HepG2 (cell line): ENCODE measurements at regions not wholly inside any gene's neighbourhood (a gene's known extent, or its start where the extent isn't known, plus 50 kb on each side); places are given as distances from the start of the nearest gene placed in this dataset.

Experiments
- ATAC-seq: fragments of 200-7000 bp; cut with Tn5 transposase; 3 replicates; pipeline ENCODE4 v1.9.1; 2020; ENCODE audit warnings: mild to moderate bottlenecking, moderate library complexity
- BruUV-seq: library from RNA; stranded (reverse); fragments of 400-500 nt; replicated peaks from 2 replicates; lab custom pipeline; 2021; lab: Mats Ljungman, UMichigan
- CTCF ChIA-PET: fragments of 300-600 bp; formaldehyde crosslinking; extraction: SDS; loops from one replicate; lab custom pipeline; 2021; ENCODE audit warnings: low total read pairs, inconsistent platforms, low intra/inter-chr PET ratio; lab: Yijun Ruan, JAX
- POLR2A ChIA-PET: fragments of 350-600 bp; sonication (Branson Sonifier 250); formaldehyde crosslinking; loops from one replicate; lab custom pipeline; 2020; ENCODE audit warnings: antibody characterized with exemption, inconsistent platforms; lab: Yijun Ruan, JAX
- DNase-seq: peaks from one replicate; pipeline ENCODE4 v3.0.0-alpha.2; 2015; ENCODE audit warnings: low spot score
- FAIRE-seq: peaks from 3 replicates; lab custom pipeline; 2011; peaks lifted over from hg19 to GRCh38; lab: Jason Lieb, UNC
- H2AFZ ChIP-seq: one replicate; pipeline ENCODE4 v1.6.1; 2011; ENCODE audit warnings: low read length, inconsistent platforms
- H3K27ac ChIP-seq: fragments of 300-600 bp; 3 replicates; pipeline ENCODE4 v1.8.0; 2011; ENCODE audit warnings: mixed run types, mild to moderate bottlenecking, mixed read lengths, low read length, inconsistent platforms; ENCODE audit not compliant: insufficient read depth; ENCODE audit errors: extremely low read length
- H3K27me3 ChIP-seq, 2 experiments: fragments of 200-600 bp in 1 of 2; 2 replicates in 1 of 2; 3 replicates in 1 of 2; pipeline versions ENCODE4 v1.6.0 to v1.8.0; 2011; ENCODE audit warnings: low read length in 2 of 2, mild to moderate bottlenecking in 2 of 2, moderate library complexity in 2 of 2, inconsistent platforms in 1 of 2; ENCODE audit not compliant: insufficient read depth in 2 of 2, control insufficient read depth in 1 of 2
- H3K36me3 ChIP-seq, 2 experiments: fragments of 200-600 bp in 1 of 2; replicated peaks in 1 of 2; 2 replicates in 1 of 2; 3 replicates in 1 of 2; pipeline versions ENCODE4 v1.5.1 to v1.8.0; 2011; ENCODE audit warnings: low read length in 2 of 2, inconsistent platforms in 1 of 2; ENCODE audit not compliant: insufficient read depth in 2 of 2, control insufficient read depth in 1 of 2
- H3K4me1 ChIP-seq: 2 replicates; pipeline ENCODE4 v1.5.1; 2012; ENCODE audit warnings: low read length, inconsistent platforms; ENCODE audit not compliant: insufficient read depth
- H3K4me2 ChIP-seq: 2 replicates; pipeline ENCODE4 v1.6.0; 2011; ENCODE audit warnings: low read depth, low read length, inconsistent platforms
- H3K4me3 ChIP-seq, 3 experiments: fragments of 200-600 bp in 1 of 3; sonication (generic), shearing (Covaris generic) in 1 of 3; replicated peaks in 1 of 3; 2 replicates each; pipeline ENCODE4 v1.5.1; 2011 to 2016; ENCODE audit warnings: low read length in 3 of 3, inconsistent platforms in 2 of 3, low read depth in 2 of 3, mild to moderate bottlenecking in 2 of 3, control low read depth in 1 of 3, mixed read lengths in 1 of 3; ENCODE audit not compliant: insufficient read depth in 1 of 3
- H3K79me2 ChIP-seq: one replicate; pipeline ENCODE4 v1.6.1; 2011; ENCODE audit warnings: low read length, inconsistent platforms; ENCODE audit not compliant: insufficient read depth
- H3K9ac ChIP-seq: 2 replicates; pipeline ENCODE4 v1.6.0; 2011; ENCODE audit warnings: mild to moderate bottlenecking, low read depth, low read length, inconsistent platforms; ENCODE audit not compliant: insufficient read depth
- H3K9me3 ChIP-seq: 2 replicates; pipeline ENCODE4 v1.5.1; 2012; ENCODE audit warnings: mild to moderate bottlenecking, low read length
- H4K20me1 ChIP-seq: 2 replicates; pipeline ENCODE4 v1.6.0; 2011; ENCODE audit warnings: inconsistent platforms, mild to moderate bottlenecking, low read length, moderate library complexity; ENCODE audit not compliant: insufficient read depth
- HMG20A ChIP-seq: IDR thresholded peaks from 2 replicates; pipeline ENCODE4 v1.6.1; 2016; ENCODE audit warnings: borderline replicate concordance
- SKI ChIP-seq: fragments of 450-650 bp; IDR thresholded peaks from one replicate; pipeline ENCODE4 v1.6.1; 2018; ENCODE audit warnings: mild to moderate bottlenecking; ENCODE audit not compliant: partially characterized antibody
- ZBTB21 ChIP-seq: sonication (generic); formaldehyde crosslinking; IDR thresholded peaks from 2 replicates; pipeline ENCODE4 v1.4.0; 2020; ENCODE audit warnings: missing genetic modification reagents
- ZBTB38 ChIP-seq: sonication (generic); formaldehyde crosslinking; IDR thresholded peaks from 2 replicates; pipeline ENCODE4 v1.5.1; 2020; ENCODE audit warnings: mild to moderate bottlenecking, missing genetic modification reagents
- ZFP90 ChIP-seq: sonication (generic); formaldehyde crosslinking; IDR thresholded peaks from 2 replicates; pipeline ENCODE4 v1.8.0; 2022; ENCODE audit warnings: missing genetic modification reagents, mild to moderate bottlenecking, inconsistent platforms, borderline replicate concordance
- ZNF34 ChIP-seq: sonication (generic); formaldehyde crosslinking; IDR thresholded peaks from 2 replicates; pipeline ENCODE4 v1.4.0; 2020; ENCODE audit warnings: mild to moderate bottlenecking, missing genetic modification reagents, borderline replicate concordance
- ZNF550 ChIP-seq: sonication (generic); formaldehyde crosslinking; IDR thresholded peaks from 2 replicates; pipeline ENCODE4 v1.4.0; 2020; ENCODE audit warnings: mild to moderate bottlenecking, missing genetic modification reagents, borderline replicate concordance
- ZNF615 ChIP-seq: sonication (generic); formaldehyde crosslinking; IDR thresholded peaks from 2 replicates; pipeline ENCODE4 v1.5.0; 2020; ENCODE audit warnings: mild to moderate bottlenecking, missing genetic modification reagents, borderline replicate concordance
- ZNF75D ChIP-seq: sonication (generic); formaldehyde crosslinking; IDR thresholded peaks from 2 replicates; pipeline ENCODE4 v1.8.1; 2023; ENCODE audit warnings: missing genetic modification reagents, mild to moderate bottlenecking, borderline replicate concordance
- WGBS: methylation state at CpG from one replicate; pipeline ENCODE4 v1.1.6; 2017; ENCODE audit warnings: low lambda C conversion rate; 5-methylcytosine and 5-hydroxymethylcytosine counted together
- in situ Hi-C: cut with HindIII; loops from 2 replicates; pipeline ENCODE4 v1.10.0; 2017; ENCODE audit warnings: low pct_unique_long_range_greater_than_20kb; ENCODE audit not compliant: extremely low pct_ligation_motif_present
- intact Hi-C: fragments of 100-400 bp; cut with micrococcal nuclease; formaldehyde crosslinking; loops from one replicate; pipeline ENCODE4 v1.10.0; 2022; ENCODE audit not compliant: unreplicated experiment
- TF ChIP-seq, protein P1 (sequence below): sonication (generic); formaldehyde crosslinking; IDR thresholded peaks from 2 replicates; pipeline ENCODE4 v1.9.0; 2021; ENCODE audit warnings: missing genetic modification reagents, borderline replicate concordance
- TF ChIP-seq, protein P2 (sequence below): IDR thresholded peaks from 2 replicates; pipeline ENCODE4 v1.4.0; 2020; ENCODE audit warnings: mild to moderate bottlenecking, missing genetic modification reagents
- TF ChIP-seq, protein P3 (sequence below): IDR thresholded peaks from 2 replicates; pipeline ENCODE4 v1.6.1; 2016; ENCODE audit warnings: mild to moderate bottlenecking
- TF ChIP-seq, protein P4 (sequence below): IDR thresholded peaks from 2 replicates; pipeline ENCODE4 v1.6.1; 2016; ENCODE audit warnings: low read depth, missing genetic modification reagents, missing compliant biosample characterization

DNA sequence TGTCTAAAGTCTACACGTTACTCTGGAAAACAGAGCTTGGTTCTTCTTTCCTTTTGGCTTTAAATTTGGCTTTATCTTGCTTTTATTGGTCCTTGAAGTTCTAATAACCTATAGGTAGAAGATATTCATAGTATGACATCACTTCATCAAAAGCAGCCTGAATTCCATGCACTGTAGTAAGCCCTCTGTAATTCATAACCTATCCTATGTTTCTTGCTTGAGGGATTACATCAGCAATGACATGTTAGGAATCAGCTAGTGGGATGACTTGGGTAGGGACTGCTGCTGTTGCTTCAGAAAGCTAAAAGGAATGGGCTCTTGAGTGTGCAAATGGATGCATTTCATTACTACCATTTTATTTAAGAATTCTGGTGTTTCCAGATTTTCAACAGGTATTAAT lies 184.9 kb downstream of the PTEN start:
- Histone ChIP-seq H3K9ac (no peak overlapping the region), H3K79me2 (no peaks in the 10 kb centered on the region), H4K20me1 (no peaks in the 10 kb centered on the region), H3K9me3 (no peaks in the 10 kb centered on the region), H2AFZ (no peak overlapping the region), H3K36me3 (no peaks in the 10 kb centered on the region), H3K4me2 (no peak overlapping the region), H3K4me1 (no peaks in the 10 kb centered on the region), H3K27me3 (no peaks in the 10 kb centered on the region), H3K27ac (no peak overlapping the region), H3K4me3 (no peak overlapping the region)
- no peak for ATAC-seq
- no peak for DNase-seq
- 67% methylated on average over 1 of the region's 1 CpG for WGBS
- ChIA-PET POLR2A (no interaction called here), CTCF (no interaction called here)
- intact Hi-C loops: no loop called here
- no peak for FAIRE-seq
- in situ Hi-C loops: no loop called here
- BruUV-seq: no TSS peak
- TF ChIP-seq ZBTB21 (CRISPR knock-in tag) (no peak), ZNF550 (CRISPR knock-in tag) (no peak), ZBTB38 (CRISPR knock-in tag) (no peak), HMG20A (CRISPR knock-in tag) (no peak), ZFP90 (CRISPR knock-in tag) (no peak), ZNF34 (CRISPR knock-in tag) (no peak), SKI (no peak), ZNF615 (no peak), ZNF75D (CRISPR knock-in tag) (no peak)
- TF ChIP-seq, protein P1, sequence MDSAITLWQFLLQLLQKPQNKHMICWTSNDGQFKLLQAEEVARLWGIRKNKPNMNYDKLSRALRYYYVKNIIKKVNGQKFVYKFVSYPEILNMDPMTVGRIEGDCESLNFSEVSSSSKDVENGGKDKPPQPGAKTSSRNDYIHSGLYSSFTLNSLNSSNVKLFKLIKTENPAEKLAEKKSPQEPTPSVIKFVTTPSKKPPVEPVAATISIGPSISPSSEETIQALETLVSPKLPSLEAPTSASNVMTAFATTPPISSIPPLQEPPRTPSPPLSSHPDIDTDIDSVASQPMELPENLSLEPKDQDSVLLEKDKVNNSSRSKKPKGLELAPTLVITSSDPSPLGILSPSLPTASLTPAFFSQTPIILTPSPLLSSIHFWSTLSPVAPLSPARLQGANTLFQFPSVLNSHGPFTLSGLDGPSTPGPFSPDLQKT (CRISPR knock-in tag): no peak
- TF ChIP-seq, protein P2, sequence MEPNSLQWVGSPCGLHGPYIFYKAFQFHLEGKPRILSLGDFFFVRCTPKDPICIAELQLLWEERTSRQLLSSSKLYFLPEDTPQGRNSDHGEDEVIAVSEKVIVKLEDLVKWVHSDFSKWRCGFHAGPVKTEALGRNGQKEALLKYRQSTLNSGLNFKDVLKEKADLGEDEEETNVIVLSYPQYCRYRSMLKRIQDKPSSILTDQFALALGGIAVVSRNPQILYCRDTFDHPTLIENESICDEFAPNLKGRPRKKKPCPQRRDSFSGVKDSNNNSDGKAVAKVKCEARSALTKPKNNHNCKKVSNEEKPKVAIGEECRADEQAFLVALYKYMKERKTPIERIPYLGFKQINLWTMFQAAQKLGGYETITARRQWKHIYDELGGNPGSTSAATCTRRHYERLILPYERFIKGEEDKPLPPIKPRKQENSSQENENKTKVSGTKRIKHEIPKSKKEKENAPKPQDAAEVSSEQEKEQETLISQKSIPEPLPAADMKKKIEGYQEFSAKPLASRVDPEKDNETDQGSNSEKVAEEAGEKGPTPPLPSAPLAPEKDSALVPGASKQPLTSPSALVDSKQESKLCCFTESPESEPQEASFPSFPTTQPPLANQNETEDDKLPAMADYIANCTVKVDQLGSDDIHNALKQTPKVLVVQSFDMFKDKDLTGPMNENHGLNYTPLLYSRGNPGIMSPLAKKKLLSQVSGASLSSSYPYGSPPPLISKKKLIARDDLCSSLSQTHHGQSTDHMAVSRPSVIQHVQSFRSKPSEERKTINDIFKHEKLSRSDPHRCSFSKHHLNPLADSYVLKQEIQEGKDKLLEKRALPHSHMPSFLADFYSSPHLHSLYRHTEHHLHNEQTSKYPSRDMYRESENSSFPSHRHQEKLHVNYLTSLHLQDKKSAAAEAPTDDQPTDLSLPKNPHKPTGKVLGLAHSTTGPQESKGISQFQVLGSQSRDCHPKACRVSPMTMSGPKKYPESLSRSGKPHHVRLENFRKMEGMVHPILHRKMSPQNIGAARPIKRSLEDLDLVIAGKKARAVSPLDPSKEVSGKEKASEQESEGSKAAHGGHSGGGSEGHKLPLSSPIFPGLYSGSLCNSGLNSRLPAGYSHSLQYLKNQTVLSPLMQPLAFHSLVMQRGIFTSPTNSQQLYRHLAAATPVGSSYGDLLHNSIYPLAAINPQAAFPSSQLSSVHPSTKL (CRISPR knock-in tag): no peak
- TF ChIP-seq, protein P3, sequence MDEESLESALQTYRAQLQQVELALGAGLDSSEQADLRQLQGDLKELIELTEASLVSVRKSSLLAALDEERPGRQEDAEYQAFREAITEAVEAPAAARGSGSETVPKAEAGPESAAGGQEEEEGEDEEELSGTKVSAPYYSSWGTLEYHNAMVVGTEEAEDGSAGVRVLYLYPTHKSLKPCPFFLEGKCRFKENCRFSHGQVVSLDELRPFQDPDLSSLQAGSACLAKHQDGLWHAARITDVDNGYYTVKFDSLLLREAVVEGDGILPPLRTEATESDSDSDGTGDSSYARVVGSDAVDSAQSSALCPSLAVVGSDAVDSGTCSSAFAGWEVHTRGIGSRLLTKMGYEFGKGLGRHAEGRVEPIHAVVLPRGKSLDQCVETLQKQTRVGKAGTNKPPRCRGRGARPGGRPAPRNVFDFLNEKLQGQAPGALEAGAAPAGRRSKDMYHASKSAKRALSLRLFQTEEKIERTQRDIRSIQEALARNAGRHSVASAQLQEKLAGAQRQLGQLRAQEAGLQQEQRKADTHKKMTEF (CRISPR knock-in tag): no peak
- TF ChIP-seq, protein P4, sequence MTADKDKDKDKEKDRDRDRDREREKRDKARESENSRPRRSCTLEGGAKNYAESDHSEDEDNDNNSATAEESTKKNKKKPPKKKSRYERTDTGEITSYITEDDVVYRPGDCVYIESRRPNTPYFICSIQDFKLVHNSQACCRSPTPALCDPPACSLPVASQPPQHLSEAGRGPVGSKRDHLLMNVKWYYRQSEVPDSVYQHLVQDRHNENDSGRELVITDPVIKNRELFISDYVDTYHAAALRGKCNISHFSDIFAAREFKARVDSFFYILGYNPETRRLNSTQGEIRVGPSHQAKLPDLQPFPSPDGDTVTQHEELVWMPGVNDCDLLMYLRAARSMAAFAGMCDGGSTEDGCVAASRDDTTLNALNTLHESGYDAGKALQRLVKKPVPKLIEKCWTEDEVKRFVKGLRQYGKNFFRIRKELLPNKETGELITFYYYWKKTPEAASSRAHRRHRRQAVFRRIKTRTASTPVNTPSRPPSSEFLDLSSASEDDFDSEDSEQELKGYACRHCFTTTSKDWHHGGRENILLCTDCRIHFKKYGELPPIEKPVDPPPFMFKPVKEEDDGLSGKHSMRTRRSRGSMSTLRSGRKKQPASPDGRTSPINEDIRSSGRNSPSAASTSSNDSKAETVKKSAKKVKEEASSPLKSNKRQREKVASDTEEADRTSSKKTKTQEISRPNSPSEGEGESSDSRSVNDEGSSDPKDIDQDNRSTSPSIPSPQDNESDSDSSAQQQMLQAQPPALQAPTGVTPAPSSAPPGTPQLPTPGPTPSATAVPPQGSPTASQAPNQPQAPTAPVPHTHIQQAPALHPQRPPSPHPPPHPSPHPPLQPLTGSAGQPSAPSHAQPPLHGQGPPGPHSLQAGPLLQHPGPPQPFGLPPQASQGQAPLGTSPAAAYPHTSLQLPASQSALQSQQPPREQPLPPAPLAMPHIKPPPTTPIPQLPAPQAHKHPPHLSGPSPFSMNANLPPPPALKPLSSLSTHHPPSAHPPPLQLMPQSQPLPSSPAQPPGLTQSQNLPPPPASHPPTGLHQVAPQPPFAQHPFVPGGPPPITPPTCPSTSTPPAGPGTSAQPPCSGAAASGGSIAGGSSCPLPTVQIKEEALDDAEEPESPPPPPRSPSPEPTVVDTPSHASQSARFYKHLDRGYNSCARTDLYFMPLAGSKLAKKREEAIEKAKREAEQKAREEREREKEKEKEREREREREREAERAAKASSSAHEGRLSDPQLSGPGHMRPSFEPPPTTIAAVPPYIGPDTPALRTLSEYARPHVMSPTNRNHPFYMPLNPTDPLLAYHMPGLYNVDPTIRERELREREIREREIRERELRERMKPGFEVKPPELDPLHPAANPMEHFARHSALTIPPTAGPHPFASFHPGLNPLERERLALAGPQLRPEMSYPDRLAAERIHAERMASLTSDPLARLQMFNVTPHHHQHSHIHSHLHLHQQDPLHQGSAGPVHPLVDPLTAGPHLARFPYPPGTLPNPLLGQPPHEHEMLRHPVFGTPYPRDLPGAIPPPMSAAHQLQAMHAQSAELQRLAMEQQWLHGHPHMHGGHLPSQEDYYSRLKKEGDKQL (CRISPR knock-in tag): no peak
